ENCODE measurements at regions not wholly inside any gene's neighbourhood (a gene's known extent, or its start where the extent isn't known, plus 50 kb on each side); places are given as distances from the start of the nearest gene placed in this dataset.

GRCh38 chr2:217475791-217476190 lies 527.0 kb downstream of the TNS1 start:
- no peak for TF ChIP-seq CTCF (IDR thresholded peaks at IDR 0.05)
- TF ChIP-seq POLR2A (IDR thresholded peaks at IDR 0.05) = no peak
